ENCODE measurements at regions not wholly inside any gene's neighbourhood (a gene's known extent, or its start where the extent isn't known, plus 50 kb on each side); places are given as distances from the start of the nearest gene placed in this dataset.

DNA sequence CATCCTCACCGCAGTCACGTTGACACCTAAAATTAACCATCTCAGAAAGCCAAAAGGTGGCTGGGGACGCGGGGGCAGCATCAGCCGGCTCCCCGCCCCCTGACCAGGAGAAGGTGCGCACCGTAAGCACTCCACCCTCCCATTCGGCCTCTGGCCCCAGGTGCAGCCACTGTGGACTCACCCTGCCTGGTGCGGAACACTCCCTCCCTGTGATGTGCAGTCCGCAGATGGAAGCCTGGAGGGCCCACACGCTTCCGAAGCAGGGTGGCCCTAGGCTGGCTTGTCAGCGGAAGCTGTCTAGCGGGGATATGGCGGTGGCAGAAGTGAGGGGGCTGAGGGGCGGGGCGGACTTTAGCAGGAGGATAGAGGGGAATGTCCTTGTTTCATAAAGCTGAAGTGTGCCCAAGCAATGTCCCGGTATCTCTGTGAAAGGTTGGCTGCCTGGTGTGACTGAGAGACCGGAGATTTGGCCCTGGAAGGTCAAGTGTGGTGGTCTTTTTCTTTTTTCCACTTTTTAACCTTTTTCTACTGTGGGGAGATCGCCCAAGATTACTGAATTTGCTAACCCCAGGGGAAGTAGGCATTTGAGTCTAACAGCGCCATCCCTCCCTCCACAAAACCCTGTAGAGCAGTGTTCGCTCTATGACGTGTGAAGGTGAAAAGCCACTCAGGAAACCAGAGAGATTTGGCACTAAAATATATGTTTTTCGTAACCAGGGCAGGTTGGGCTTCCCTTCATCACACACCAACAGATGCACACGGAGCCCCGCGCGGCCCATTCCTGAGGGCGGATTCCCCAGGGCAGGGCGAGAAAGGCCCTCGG is 74.7 kb downstream of the CXCL12 start (continued):
- no peak for TF ChIP-seq ZBTB33 (IDR thresholded peaks at IDR 0.05)
- TF ChIP-seq RXRA (IDR thresholded peaks at IDR 0.05): no peak
- no peak for TF ChIP-seq GABPA (IDR thresholded peaks at IDR 0.05 in 1 of 2, conservative IDR thresholded peaks at IDR 0.05 in 1 of 2)
- no peak for TF ChIP-seq TAF1 (conservative IDR thresholded peaks at IDR 0.05)
- TF ChIP-seq RAD21 (IDR thresholded peaks at IDR 0.05): no peak

DNA sequence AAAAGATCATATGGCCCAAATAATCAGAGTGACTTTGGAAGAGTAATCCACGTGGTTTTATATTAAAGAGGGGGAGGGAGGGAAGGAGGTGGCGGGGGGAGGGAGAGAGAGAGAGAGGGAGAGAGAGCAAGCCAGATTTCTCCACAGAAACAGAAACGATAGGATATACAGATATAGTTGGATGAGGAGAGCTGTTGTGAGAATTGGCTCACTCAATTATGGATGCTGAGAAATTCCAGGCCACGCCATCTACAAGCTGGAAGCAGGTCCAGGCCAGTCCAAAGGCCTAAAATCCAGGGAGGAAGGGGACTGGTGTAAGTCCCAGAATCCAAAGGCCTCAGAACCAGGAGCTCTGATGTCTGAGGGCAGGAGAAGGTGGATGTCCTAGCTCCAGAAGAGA is 75.5 kb downstream of the CXCL12 start:
- no peak overlapping the region for H3K27ac ChIP-seq (ENCODE audit: low read depth in 1 of 2, low read length in 2 of 2)
- no peak overlapping the region for H3K4me3 ChIP-seq (ENCODE audit: low read depth in 1 of 3, low read length in 3 of 3)
- no peaks in the 10 kb centered on the region for H3K36me3 ChIP-seq (ENCODE audit: control insufficient read depth in 4 of 4, insufficient read depth in 3 of 4, low read depth in 1 of 4, low read length in 3 of 4)
- WGBS: 65% methylated on average over 4 of the region's 4 CpGs
- no peaks in the 10 kb centered on the region for H3K27me3 ChIP-seq (ENCODE audit: control insufficient read depth in 4 of 4, insufficient read depth in 4 of 4, low read length in 3 of 4)
- DNase-seq (ENCODE audit: low spot score): no peak
- H3K9ac ChIP-seq (ENCODE audit: low read depth in 1 of 2, low read length in 2 of 2): no peak overlapping the region
- peaks cover 0 to 9% (median 4%) of the 10 kb centered on the region in 4 donors for H3K4me1 ChIP-seq (ENCODE audit: control insufficient read depth in 4 of 4, insufficient read depth in 4 of 4, low read length in 3 of 4)
- TF ChIP-seq CTCF (IDR thresholded peaks at IDR 0.05; ENCODE audit: low read depth, low read length, missing input control): no peak
- TF ChIP-seq TAF1 (conservative IDR thresholded peaks at IDR 0.05): no peak
- TF ChIP-seq EGR1 (IDR thresholded peaks at IDR 0.05; ENCODE audit: low read depth in 2 of 2): no peak
- no peak for TF ChIP-seq SP1 (IDR thresholded peaks at IDR 0.05)
- no peak for TF ChIP-seq NR2F2 (IDR thresholded peaks at IDR 0.05)
- TF ChIP-seq FOXA2 (IDR thresholded peaks at IDR 0.05): no peak
- no peak for TF ChIP-seq GABPA (IDR thresholded peaks at IDR 0.05 in 1 of 2, conservative IDR thresholded peaks at IDR 0.05 in 1 of 2)
- TF ChIP-seq ZBTB33 (IDR thresholded peaks at IDR 0.05): no peak
- no peak for TF ChIP-seq YY1 (IDR thresholded peaks at IDR 0.05)
- TF ChIP-seq HNF4A (conservative IDR thresholded peaks at IDR 0.05): no peak
- TF ChIP-seq FOXA1 (IDR thresholded peaks at IDR 0.05): no peak
- TF ChIP-seq, protein P1, sequence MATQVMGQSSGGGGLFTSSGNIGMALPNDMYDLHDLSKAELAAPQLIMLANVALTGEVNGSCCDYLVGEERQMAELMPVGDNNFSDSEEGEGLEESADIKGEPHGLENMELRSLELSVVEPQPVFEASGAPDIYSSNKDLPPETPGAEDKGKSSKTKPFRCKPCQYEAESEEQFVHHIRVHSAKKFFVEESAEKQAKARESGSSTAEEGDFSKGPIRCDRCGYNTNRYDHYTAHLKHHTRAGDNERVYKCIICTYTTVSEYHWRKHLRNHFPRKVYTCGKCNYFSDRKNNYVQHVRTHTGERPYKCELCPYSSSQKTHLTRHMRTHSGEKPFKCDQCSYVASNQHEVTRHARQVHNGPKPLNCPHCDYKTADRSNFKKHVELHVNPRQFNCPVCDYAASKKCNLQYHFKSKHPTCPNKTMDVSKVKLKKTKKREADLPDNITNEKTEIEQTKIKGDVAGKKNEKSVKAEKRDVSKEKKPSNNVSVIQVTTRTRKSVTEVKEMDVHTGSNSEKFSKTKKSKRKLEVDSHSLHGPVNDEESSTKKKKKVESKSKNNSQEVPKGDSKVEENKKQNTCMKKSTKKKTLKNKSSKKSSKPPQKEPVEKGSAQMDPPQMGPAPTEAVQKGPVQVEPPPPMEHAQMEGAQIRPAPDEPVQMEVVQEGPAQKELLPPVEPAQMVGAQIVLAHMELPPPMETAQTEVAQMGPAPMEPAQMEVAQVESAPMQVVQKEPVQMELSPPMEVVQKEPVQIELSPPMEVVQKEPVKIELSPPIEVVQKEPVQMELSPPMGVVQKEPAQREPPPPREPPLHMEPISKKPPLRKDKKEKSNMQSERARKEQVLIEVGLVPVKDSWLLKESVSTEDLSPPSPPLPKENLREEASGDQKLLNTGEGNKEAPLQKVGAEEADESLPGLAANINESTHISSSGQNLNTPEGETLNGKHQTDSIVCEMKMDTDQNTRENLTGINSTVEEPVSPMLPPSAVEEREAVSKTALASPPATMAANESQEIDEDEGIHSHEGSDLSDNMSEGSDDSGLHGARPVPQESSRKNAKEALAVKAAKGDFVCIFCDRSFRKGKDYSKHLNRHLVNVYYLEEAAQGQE (IDR thresholded peaks at IDR 0.05): no peak
- TF ChIP-seq, protein P2, sequence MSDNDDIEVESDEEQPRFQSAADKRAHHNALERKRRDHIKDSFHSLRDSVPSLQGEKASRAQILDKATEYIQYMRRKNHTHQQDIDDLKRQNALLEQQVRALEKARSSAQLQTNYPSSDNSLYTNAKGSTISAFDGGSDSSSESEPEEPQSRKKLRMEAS (IDR thresholded peaks at IDR 0.05): no peak
- no peak for TF ChIP-seq RAD21 (IDR thresholded peaks at IDR 0.05)
- no peak for TF ChIP-seq ATF3 (IDR thresholded peaks at IDR 0.05)
- no peak for TF ChIP-seq HNF4G (IDR thresholded peaks at IDR 0.05)
- no peaks in the 10 kb centered on the region for H3K9me3 ChIP-seq (ENCODE audit: control insufficient read depth in 4 of 4, low read length in 3 of 4)

All from liver (tissue), 8 donors.